Parathyroid adenoma (tissue), 2 donors: ENCODE measurements at regions not wholly inside any gene's neighbourhood (a gene's known extent, or its start where the extent isn't known, plus 50 kb on each side); places are given as distances from the start of the nearest gene placed in this dataset.

ENCODE experiments used
- H2AFZ ChIP-seq: fragments of 300-600 bp; sonication (generic); one replicate; pipeline ENCODE4 v1.7.0; 2017; ENCODE audit warnings: antibody characterized with exemption, mild to moderate bottlenecking
- H3K27ac ChIP-seq: fragments of 300-600 bp; sonication (generic); one replicate; pipeline ENCODE4 v1.7.0; 2017
- H3K27me3 ChIP-seq: fragments of 300-600 bp; sonication (generic); one replicate; pipeline ENCODE4 v1.7.0; 2017; ENCODE audit warnings: low read length; ENCODE audit not compliant: control insufficient read depth, insufficient read depth
- H3K36me3 ChIP-seq: fragments of 300-600 bp; sonication (generic); one replicate; pipeline ENCODE4 v1.7.0; 2017; ENCODE audit warnings: low read length; ENCODE audit not compliant: control insufficient read depth, insufficient read depth
- H3K4me1 ChIP-seq: fragments of 300-600 bp; sonication (generic); one replicate; pipeline ENCODE4 v1.7.0; 2017; ENCODE audit warnings: control low read depth
- H3K4me2 ChIP-seq: fragments of 300-600 bp; sonication (generic); one replicate; pipeline ENCODE4 v1.7.0; 2017; ENCODE audit warnings: low read length
- H3K4me3 ChIP-seq: fragments of 300-600 bp; sonication (generic); one replicate; pipeline ENCODE4 v1.7.0; 2017; ENCODE audit warnings: low read depth, low read length
- H3K79me2 ChIP-seq: fragments of 300-600 bp; sonication (generic); one replicate; pipeline ENCODE4 v1.7.0; 2017; ENCODE audit warnings: control low read depth
- H3K9ac ChIP-seq: fragments of 300-600 bp; sonication (generic); one replicate; pipeline ENCODE4 v1.7.0; 2017; ENCODE audit warnings: mild to moderate bottlenecking
- H3K9me3 ChIP-seq: fragments of 300-600 bp; sonication (generic); one replicate; pipeline ENCODE4 v1.7.0; 2017; ENCODE audit warnings: low read length; ENCODE audit not compliant: control insufficient read depth
- CTCF ChIP-seq: fragments of 300-600 bp; sonication (generic); IDR thresholded peaks from one replicate; pipeline ENCODE4 v1.7.0; 2017; ENCODE audit warnings: antibody characterized with exemption, mild to moderate bottlenecking
- donor health status: primary hyperparathyroidism.

- no peak overlapping the region for H3K4me3 ChIP-seq
- no peak for TF ChIP-seq CTCF
Observed at GRCh38 chr1:81351864-81352263, 448.9 kb upstream of the ADGRL2 start.

GRCh38 chr1:81349194-81349965 lies 451.4 kb upstream of the ADGRL2 start:
- Histone ChIP-seq H3K79me2 (no peaks in the 10 kb centered on the region), H3K9ac (no peak overlapping the region), H3K4me3 (no peak overlapping the region), H3K4me1 (no peaks in the 10 kb centered on the region), H3K27ac (no peak overlapping the region), H3K4me2 (no peak overlapping the region), H3K9me3 (no peaks in the 10 kb centered on the region), H2AFZ (no peak overlapping the region), H3K27me3 (no peaks in the 10 kb centered on the region), H3K36me3 (no peaks in the 10 kb centered on the region)
- no peak for TF ChIP-seq CTCF

More at GRCh38 chr1:81351864-81352263, 448.9 kb upstream of the ADGRL2 start:
- Histone ChIP-seq H3K9me3 (no peaks in the 10 kb centered on the region), H3K79me2 (no peaks in the 10 kb centered on the region), H3K4me1 (no peaks in the 10 kb centered on the region), H3K4me2 (no peak overlapping the region), H3K27ac (no peak overlapping the region), H2AFZ (no peak overlapping the region), H3K27me3 (no peaks in the 10 kb centered on the region), H3K36me3 (no peaks in the 10 kb centered on the region), H3K9ac (no peak overlapping the region)

- H3K27ac ChIP-seq = no peak overlapping the region
- no peak for TF ChIP-seq CTCF
- H3K4me3 ChIP-seq = no peak overlapping the region
Observed at GRCh38 chr1:81345110-81345509, 455.6 kb upstream of the ADGRL2 start.

GRCh38 chr1:81340239-81340638 lies 460.5 kb upstream of the ADGRL2 start:
- TF ChIP-seq CTCF = no peak
- no peak overlapping the region for H3K4me3 ChIP-seq
- no peaks in the 10 kb centered on the region for H3K4me1 ChIP-seq
- no peak overlapping the region for H3K27ac ChIP-seq
- no peaks in the 10 kb centered on the region for H3K36me3 ChIP-seq
- no peak overlapping the region for H3K4me2 ChIP-seq
- no peak overlapping the region for H2AFZ ChIP-seq
- no peaks in the 10 kb centered on the region for H3K9me3 ChIP-seq
- no peaks in the 10 kb centered on the region for H3K27me3 ChIP-seq
- H3K9ac ChIP-seq = no peak overlapping the region
- no peaks in the 10 kb centered on the region for H3K79me2 ChIP-seq

More at GRCh38 chr1:81345110-81345509, 455.6 kb upstream of the ADGRL2 start:
- no peaks in the 10 kb centered on the region for H3K79me2 ChIP-seq
- no peaks in the 10 kb centered on the region for H3K27me3 ChIP-seq
- no peaks in the 10 kb centered on the region for H3K4me1 ChIP-seq
- no peaks in the 10 kb centered on the region for H3K36me3 ChIP-seq
- H3K9me3 ChIP-seq = no peaks in the 10 kb centered on the region
- no peak overlapping the region for H3K9ac ChIP-seq
- no peak overlapping the region for H3K4me2 ChIP-seq
- H2AFZ ChIP-seq = no peak overlapping the region

GRCh38 chr1:81337226-81337625 lies 463.5 kb upstream of the ADGRL2 start:
- Histone ChIP-seq H3K4me2 (no peak overlapping the region), H3K4me3 (no peak overlapping the region), H3K9me3 (no peaks in the 10 kb centered on the region), H3K27me3 (no peaks in the 10 kb centered on the region), H3K27ac (no peak overlapping the region), H3K79me2 (no peaks in the 10 kb centered on the region), H3K4me1 (no peaks in the 10 kb centered on the region), H2AFZ (no peak overlapping the region), H3K36me3 (no peaks in the 10 kb centered on the region), H3K9ac (no peak overlapping the region)
- no peak for TF ChIP-seq CTCF
